Brain microvascular endothelial cell (primary cell): ENCODE measurements at regions not wholly inside any gene's neighbourhood (a gene's known extent, or its start where the extent isn't known, plus 50 kb on each side); places are given as distances from the start of the nearest gene placed in this dataset.

Experiments
- DNase-seq: peaks from one replicate; pipeline ENCODE4 v3.0.0-alpha.2; 2020
- H3K27ac ChIP-seq: fragments of 250-450 bp; sonication (Bioruptor Pico); 2 replicates; pipeline ENCODE4 v1.5.1; 2020; ENCODE audit warnings: mild to moderate bottlenecking, moderate library complexity
- H3K27me3 ChIP-seq: fragments of 250-450 bp; sonication (Bioruptor Pico); replicated peaks from 2 replicates; pipeline ENCODE4 v1.5.1; 2020; ENCODE audit warnings: mild to moderate bottlenecking
- H3K36me3 ChIP-seq: fragments of 250-450 bp; sonication (Bioruptor Pico); replicated peaks from 2 replicates; pipeline ENCODE4 v1.5.1; 2020; ENCODE audit warnings: mild to moderate bottlenecking
- H3K4me3 ChIP-seq: 2 replicates; pipeline ENCODE4 v1.5.1; 2011; ENCODE audit warnings: low read depth, mild to moderate bottlenecking, control low read depth, low read length, moderate library complexity
- in situ Hi-C: cut with HindIII; loops from 2 replicates; pipeline ENCODE4 v1.10.0; 2017; ENCODE audit warnings: low sequenced_read_pairs, low pct_ligation_motif_present
- TF ChIP-seq, protein P1 (sequence below): IDR thresholded peaks from 2 replicates; pipeline ENCODE4 v1.5.1; 2011; ENCODE audit warnings: low read depth, mild to moderate bottlenecking, moderate library complexity, low read length, control low read depth, inconsistent platforms; ENCODE audit errors: missing control alignments

DNA sequence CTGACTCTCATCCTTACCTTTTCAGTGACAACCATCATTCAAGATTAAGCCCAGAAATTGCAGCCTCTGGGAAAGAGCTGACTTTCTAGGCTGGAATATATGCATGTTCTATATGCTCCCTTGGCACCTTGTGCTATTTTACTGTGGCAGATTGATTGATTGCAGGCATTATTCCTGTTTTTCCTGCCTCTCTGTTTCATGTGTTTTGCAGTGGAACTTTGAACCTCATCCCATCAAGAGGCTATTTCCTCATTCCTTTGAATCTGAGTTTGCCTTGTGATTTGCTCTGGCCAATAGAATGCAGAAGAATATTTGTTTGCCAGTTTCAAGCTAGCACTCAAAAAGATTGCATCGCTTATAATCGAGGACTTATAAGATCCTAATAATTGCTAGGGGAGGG lies 174.8 kb upstream of the DCN start:
- no peak overlapping the region for H3K4me3 ChIP-seq
- H3K27ac ChIP-seq: no peak overlapping the region
- TF ChIP-seq, protein P1, sequence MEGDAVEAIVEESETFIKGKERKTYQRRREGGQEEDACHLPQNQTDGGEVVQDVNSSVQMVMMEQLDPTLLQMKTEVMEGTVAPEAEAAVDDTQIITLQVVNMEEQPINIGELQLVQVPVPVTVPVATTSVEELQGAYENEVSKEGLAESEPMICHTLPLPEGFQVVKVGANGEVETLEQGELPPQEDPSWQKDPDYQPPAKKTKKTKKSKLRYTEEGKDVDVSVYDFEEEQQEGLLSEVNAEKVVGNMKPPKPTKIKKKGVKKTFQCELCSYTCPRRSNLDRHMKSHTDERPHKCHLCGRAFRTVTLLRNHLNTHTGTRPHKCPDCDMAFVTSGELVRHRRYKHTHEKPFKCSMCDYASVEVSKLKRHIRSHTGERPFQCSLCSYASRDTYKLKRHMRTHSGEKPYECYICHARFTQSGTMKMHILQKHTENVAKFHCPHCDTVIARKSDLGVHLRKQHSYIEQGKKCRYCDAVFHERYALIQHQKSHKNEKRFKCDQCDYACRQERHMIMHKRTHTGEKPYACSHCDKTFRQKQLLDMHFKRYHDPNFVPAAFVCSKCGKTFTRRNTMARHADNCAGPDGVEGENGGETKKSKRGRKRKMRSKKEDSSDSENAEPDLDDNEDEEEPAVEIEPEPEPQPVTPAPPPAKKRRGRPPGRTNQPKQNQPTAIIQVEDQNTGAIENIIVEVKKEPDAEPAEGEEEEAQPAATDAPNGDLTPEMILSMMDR: no peak
- H3K36me3 ChIP-seq: no peaks in the 10 kb centered on the region
- H3K27me3 ChIP-seq: no peaks in the 10 kb centered on the region
- DNase-seq: no peak
- in situ Hi-C loops: no loop called here

DNA sequence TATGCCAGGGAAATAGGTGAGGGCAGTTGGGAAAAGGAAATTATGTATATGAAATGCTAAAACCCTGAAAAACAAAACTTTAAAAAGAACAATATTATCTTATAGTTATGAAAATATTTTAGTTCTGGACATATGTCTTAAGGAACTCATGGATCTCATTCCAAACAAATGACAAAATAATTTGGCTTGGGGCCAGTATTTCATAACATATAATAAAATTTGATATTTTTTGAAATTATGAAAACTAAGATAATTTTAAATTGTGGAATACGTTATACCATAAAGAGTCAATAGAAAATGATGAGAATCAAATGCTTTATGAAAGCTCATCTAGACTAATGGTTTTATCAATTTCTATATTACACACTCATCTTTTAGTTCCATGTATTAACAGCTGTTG lies 173.8 kb upstream of the DCN start:
- TF ChIP-seq, protein P1: no peak
- Histone ChIP-seq H3K4me3 (no peak overlapping the region), H3K27ac (no peak overlapping the region), H3K36me3 (no peaks in the 10 kb centered on the region), H3K27me3 (no peaks in the 10 kb centered on the region)
- in situ Hi-C loops: no loop called here
- DNase-seq: no peak

DNA sequence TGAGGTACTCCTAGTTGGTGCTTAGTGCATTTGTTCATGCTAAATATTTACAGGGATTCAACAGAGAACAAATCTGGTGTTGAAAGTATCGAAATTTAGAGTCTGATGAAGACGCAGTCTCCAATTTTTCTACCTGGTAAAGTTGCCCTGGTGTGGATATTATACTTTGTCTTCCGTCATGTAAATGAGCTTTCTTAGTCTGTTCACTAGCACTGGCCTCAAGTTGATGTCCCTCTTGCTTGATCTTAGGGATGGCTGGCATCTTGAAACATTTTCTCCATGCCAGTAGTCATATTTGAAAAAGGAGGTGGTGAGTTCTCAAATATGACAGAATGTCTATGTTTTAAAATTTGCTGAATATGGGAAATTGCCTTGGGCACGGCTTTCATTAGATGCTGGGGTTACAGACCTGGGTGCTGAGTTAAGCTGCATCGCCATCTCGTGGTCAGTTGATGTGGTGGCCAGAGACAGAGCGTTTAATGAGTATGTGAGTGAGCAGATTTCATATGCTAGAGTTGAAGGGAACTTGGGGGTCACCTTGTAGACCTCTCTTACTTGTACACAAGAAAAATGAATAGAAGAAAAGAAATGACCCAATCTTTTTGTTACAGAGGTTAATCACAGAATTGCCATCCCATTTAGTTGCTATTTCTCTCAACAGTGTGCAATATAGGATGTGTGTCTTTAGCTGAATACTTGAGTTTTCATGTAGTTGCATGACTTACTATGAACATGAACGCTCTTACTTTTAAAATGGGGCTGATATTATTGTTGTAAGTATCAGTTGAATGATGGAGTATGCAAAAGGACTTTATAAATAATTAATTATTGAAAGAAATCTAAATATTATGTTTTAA lies 172.8 kb upstream of the DCN start:
- Histone ChIP-seq H3K27ac (no peak overlapping the region), H3K4me3 (no peak overlapping the region), H3K36me3 (no peaks in the 10 kb centered on the region), H3K27me3 (no peaks in the 10 kb centered on the region)
- peak; percentile 80 for DNase-seq
- in situ Hi-C loops: no loop called here
- TF ChIP-seq, protein P1: peak; percentile 95

DNA sequence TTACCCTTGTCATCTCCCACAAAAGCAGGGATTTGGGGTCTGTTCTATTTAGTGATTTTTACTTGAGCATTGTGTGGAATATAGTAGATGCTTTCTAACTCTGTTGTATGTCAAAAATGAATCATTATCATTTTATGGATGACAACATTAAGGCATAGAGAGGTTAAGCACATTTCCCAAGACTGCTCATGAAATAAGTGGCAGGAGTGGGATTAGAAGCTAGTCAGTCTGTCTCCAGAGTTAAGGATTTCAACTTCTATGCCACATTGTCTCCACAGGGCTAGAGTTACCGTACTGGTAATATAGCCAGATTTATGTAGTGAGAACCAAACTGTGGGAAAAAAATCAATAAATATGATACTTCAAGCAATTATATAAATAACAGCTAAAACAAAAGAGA lies 170.6 kb upstream of the DCN start:
- Histone ChIP-seq H3K36me3 (no peaks in the 10 kb centered on the region), H3K4me3 (no peak overlapping the region), H3K27me3 (no peaks in the 10 kb centered on the region), H3K27ac (no peak overlapping the region)
- in situ Hi-C loops: no loop called here
- TF ChIP-seq, protein P1: no peak
- DNase-seq: no peak

DNA sequence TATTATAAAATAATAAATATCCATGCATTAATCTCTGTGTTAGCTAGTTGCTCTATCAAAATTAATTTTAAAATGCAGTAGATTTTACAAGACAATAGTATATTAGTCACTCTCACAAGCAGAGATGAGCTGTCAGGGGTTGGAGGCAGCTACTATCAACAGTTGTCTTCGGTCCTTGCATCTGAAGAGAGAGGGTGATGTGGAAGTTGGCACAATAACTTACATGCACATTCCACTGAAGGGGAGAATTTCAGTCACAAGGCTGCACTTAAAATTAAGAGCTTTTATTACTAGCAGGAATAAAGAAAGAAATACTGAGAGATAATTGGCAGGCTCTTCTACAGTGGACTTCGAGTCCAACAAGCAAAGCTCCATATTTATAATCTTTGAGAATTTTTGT lies 166.9 kb upstream of the DCN start:
- Histone ChIP-seq H3K27ac (no peak overlapping the region), H3K4me3 (no peak overlapping the region), H3K27me3 (no peaks in the 10 kb centered on the region), H3K36me3 (no peaks in the 10 kb centered on the region)
- in situ Hi-C loops: loop anchor here (25.0 kb wide), 1 partner anchor 362 kb away; no protein-coding TSS in a partner anchor
- TF ChIP-seq, protein P1: no peak
- DNase-seq: peak; percentile 18
